Activated CD4-positive, CD25-positive, alpha-beta regulatory T cell treated with anti-CD3 and anti-CD28 coated beads, Interleukin-2, amount 50 U/mL, for 24 hours (primary cell): ENCODE measurements at regions not wholly inside any gene's neighbourhood (a gene's known extent, or its start where the extent isn't known, plus 50 kb on each side); places are given as distances from the start of the nearest gene placed in this dataset.
"Not testable (repeated sequence)": the region's sequence is repeated elsewhere in the genome, so short reads cannot be mapped to it uniquely, and the experiment has no call there.

Experiments
- ATAC-seq, 2 donors: fragments of 150-1000 bp; cut with Tn5 transposase; one replicate each; pipeline ENCODE4 v1.10.0; 2021; ENCODE audit warnings: mild to moderate bottlenecking in 1 of 2, moderate library complexity in 1 of 2

GRCh38 chr6:11450037-11450436 is 87.5 kb upstream of the TMEM170B start:
- ATAC-seq, result no peak

- ATAC-seq, result no peak
Measured at GRCh38 chr6:11449408-11449807, 88.1 kb upstream of the TMEM170B start.

GRCh38 chr6:11448038-11448437 is 89.5 kb upstream of the TMEM170B start:
- no peak for ATAC-seq

GRCh38 chr6:11447265-11447664 is 90.3 kb upstream of the TMEM170B start:
- peak; percentile 48 to 65 for ATAC-seq

- no peak for ATAC-seq
Measured at GRCh38 chr6:11445146-11445545, 92.4 kb upstream of the TMEM170B start.

GRCh38 chr6:11443125-11443524 is 94.4 kb upstream of the TMEM170B start:
- not testable (repeated sequence) for ATAC-seq

GRCh38 chr6:11442495-11442894 is 95.1 kb upstream of the TMEM170B start:
- no peak for ATAC-seq

GRCh38 chr6:11439876-11440275 is 97.7 kb upstream of the TMEM170B start:
- no peak for ATAC-seq

- no peak for ATAC-seq
Measured at GRCh38 chr6:11439017-11439420, 98.5 kb upstream of the TMEM170B start.

- ATAC-seq, result no peak
Measured at GRCh38 chr6:11437824-11438459, 99.6 kb upstream of the TMEM170B start.

- ATAC-seq, result no peak
Measured at GRCh38 chr6:11436508-11437096, 100.9 kb upstream of the TMEM170B start.

GRCh38 chr6:11434565-11435326 is 102.8 kb upstream of the TMEM170B start:
- no peak for ATAC-seq

GRCh38 chr6:11433860-11434259 is 103.7 kb upstream of the TMEM170B start:
- no peak for ATAC-seq

GRCh38 chr6:11432713-11433450 is 104.7 kb upstream of the TMEM170B start:
- ATAC-seq, result peak; percentile 70 to 79

- ATAC-seq, result no peak
Measured at GRCh38 chr6:11432091-11432490, 105.5 kb upstream of the TMEM170B start.

GRCh38 chr6:11431455-11431937 is 106.1 kb upstream of the TMEM170B start:
- no peak for ATAC-seq

GRCh38 chr6:11430036-11430435 is 107.5 kb upstream of the TMEM170B start:
- no peak for ATAC-seq

- ATAC-seq, result peak in 1 of 2 donors; percentile 8
Measured at GRCh38 chr6:11429577-11429976, 108.0 kb upstream of the TMEM170B start.

- no peak for ATAC-seq
Measured at GRCh38 chr6:11428895-11429294, 108.7 kb upstream of the TMEM170B start.

- ATAC-seq, result no peak
Measured at GRCh38 chr6:11428371-11428770, 109.2 kb upstream of the TMEM170B start.

- no peak for ATAC-seq
Measured at GRCh38 chr6:11427723-11428245, 109.8 kb upstream of the TMEM170B start.

- ATAC-seq, result no peak
Measured at GRCh38 chr6:11427091-11427722, 110.3 kb upstream of the TMEM170B start.
